Right forelimb (tissue), 1 donor: ENCODE measurements at regions not wholly inside any gene's neighbourhood (a gene's known extent, or its start where the extent isn't known, plus 50 kb on each side); places are given as distances from the start of the nearest gene placed in this dataset.
"Not testable (repeated sequence)": the region's sequence is repeated elsewhere in the genome, so short reads cannot be mapped to it uniquely, and the experiment has no call there.

Experiments used
- DNase-seq: peaks from one replicate; pipeline ENCODE4 v3.0.0-alpha.2; 2018

GRCh38 chr12:11540156-11540555, 109.3 kb upstream of the ETV6 start:
- DNase-seq, result no peak

- DNase-seq, result no peak
Measured at GRCh38 chr12:11540615-11541310, 108.7 kb upstream of the ETV6 start.

GRCh38 chr12:11542599-11542998, 106.9 kb upstream of the ETV6 start:
- no peak for DNase-seq

- DNase-seq, result no peak
Measured at GRCh38 chr12:11543457-11544158, 105.9 kb upstream of the ETV6 start.

DNA sequence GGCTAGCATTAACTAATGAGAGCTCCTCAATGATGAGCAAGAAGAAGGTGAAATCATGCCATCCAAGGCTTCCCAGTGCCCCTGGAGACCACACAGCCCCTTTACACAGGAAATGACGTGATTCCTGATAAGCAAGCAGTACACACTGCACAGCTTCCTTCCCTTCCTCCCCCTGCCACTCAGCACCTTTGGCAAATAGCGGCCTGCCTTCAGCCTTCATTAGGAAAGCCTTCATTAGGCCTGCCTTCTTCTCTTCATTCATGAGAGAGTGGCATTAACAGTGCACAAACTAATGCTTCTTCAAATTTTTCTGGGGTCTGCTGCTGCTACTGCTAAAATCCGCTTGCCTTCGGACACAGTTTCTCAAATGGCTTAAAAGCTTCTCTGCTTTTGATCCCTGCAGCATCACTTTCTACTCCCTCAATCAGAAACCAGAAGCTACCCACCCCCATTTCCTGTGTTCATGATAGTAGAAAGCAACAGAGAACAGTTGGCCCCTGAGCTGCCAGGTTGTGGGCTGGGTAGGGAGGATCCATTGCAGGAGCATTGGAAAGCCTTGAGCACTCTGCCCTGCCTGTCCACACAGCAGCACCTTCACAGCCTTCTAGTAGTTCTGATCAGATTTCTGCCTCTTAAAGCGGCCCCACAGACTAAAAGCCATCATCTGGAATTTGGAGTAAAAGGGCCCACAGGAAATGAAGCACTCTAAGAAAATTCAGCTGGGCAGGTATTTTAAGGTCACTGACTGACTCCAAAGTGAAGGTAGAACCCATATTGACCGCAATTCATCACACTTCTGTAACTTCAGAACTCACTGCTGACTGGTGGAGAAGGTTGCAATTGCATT, 103.8 kb upstream of the ETV6 start:
- DNase-seq, result no peak

- not testable (repeated sequence) for DNase-seq
Measured at GRCh38 chr12:11546582-11547270, 102.7 kb upstream of the ETV6 start.

GRCh38 chr12:11547271-11547646, 102.2 kb upstream of the ETV6 start:
- DNase-seq, result not testable (repeated sequence)

GRCh38 chr12:11549119-11549518, 100.4 kb upstream of the ETV6 start:
- no peak for DNase-seq

GRCh38 chr12:11553871-11554533, 95.5 kb upstream of the ETV6 start:
- DNase-seq, result no peak

DNA sequence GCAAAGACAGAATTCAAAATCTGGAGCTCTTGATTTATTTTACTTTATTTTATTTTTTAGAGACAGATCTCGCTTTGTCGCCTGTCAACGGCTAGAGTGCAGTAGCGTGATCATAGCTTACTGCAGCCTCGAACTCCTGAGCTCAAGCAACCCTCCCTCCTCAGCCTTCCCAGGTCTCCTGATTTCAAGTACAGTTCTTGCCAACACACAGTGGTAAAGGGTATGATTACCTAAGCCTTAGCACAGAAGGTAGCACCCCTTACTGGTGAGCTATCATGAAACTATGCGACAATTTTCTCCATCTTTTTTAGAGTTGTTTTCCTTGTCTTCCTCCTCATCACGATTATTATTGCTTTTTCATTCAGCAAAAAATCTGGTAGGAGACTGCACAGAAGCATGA, 94.3 kb upstream of the ETV6 start:
- no peak for DNase-seq

DNA sequence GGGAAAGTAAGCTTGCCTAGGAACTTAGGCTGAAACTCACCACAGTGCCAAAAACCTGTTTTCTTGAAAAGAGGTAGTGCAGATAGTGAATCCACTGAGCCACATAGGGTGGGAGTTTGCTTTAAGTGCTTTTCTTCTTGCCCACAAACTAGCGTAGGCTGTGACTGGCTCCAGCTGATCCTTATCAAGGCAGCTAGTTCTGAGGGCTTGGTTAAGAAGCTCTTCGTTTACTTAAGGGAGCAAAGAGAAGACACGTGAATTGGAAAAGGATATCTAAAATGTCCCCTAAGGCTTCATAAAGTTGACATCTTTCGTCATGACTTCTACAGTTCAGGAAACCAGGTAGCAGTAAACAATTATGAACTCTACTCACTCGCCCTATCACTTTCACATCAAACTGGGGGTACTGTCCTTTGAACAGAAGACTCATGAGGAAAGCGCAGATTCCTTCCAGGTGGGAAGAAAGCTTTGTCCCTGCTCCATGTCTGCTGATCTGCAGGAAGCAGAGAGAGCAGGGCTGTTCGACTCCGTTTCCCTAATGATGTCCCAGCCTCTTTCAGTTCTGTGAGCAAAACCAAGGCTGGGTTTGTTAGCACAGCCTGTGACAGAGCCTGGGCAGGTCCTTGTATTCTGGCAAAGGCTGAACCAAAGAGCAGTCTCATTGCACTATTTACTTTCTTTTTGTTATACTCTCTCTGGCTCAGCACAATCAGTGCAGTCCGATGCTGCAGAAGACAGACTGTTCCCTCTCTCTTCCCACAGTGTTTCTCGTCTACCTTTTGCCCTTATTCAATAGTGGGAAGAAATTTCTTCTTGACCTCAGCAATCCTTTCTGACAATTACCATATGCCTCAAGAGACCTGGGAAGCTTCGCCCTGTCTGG, 93.5 kb upstream of the ETV6 start:
- DNase-seq, result no peak

- no peak for DNase-seq
Measured at GRCh38 chr12:11556682-11557081, 92.8 kb upstream of the ETV6 start.

DNA sequence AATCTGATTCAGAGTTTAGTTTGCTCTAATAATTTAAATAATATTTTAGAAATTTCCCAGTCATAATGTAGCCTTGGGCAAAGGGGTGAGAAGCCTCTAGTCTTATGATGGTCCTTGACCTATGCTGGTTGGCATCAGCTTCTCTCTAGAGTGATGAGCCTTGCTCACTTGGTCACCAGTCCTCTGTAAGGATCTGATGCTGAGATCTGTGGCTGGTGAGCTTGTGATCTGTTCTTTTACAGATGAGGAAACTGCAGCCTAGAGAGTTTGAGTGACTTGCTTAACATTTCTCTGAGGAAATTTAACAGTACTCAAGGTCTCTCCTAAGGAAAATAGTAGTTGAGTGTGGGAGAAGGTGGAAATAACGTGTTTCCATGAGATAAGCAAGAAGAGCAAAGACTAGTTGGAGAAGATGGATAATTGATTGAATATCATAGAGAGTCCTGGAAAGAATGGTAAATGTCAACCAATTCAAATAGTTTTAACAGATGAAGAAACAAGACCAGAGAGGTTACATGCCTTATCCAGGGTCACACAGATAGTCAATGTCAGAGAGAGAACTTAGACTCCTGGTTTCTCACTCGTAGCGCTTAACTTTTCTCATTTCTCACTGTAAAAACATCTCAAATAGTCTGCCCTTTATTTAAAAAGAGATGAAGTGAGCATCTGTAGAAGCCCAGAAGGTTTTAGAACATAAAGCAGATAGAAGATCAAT, 89.7 kb upstream of the ETV6 start:
- no peak for DNase-seq

DNA sequence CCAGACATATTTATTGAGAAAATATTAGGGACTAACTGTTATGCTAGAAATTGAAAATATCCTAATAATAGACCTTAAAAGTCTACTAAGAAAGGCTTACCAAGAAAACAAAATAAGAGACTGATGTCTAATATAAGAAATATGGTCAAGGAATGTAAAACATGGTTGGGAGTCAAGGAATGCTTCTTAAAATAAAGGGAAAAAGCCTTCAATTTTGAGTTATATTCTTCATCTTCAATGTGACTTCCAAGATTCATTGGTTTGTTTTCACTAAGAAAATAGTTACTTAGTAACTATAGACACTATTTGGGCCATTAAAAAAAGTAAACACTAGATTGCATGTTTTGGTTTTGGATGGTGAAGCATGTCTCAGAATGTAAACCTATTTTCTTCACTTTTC, 88.1 kb upstream of the ETV6 start:
- no peak for DNase-seq

DNA sequence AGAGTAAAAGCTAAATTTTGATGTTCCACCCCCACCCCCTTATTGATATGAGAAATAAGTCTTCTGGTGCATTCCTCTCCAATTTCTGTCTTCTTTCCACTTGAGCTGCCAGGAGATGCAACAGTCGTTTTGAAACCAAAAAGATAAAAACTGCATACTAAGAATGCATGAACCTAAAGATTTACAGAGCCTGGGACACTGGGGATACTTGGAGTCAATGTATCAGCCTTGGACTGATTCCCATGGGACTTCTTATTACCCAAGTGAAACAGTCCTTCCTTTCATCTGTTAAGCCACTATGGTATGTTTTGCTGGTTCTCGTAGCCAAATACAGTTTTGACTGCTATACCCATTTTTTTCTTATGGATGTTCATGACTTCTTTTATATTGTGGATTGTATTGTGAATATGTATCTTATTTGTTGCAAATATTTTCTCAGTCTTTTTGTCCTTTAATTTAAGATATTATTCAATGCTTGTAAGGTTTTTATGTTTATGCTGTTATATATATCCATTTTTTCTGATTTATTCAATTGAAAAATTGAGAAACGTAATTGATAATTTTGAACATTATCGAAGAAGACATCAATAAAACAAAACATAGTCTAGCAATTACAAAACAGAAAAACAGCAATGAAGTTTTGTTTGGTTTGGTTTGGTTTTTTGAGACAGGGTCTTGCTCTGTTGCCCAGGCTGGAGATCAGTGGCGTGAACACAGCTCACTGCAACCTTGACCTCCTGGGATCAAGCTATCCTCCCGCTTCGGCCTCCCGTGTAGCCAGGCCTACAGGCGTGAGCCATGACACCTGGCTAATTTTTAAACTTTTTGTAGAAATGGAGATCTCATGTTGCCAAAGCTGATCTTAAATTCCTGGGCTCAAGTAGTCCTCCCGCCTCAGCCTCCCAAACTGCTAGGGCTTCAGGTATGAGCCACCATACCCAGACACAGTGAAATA, 85.4 kb upstream of the ETV6 start:
- DNase-seq, result no peak

DNA sequence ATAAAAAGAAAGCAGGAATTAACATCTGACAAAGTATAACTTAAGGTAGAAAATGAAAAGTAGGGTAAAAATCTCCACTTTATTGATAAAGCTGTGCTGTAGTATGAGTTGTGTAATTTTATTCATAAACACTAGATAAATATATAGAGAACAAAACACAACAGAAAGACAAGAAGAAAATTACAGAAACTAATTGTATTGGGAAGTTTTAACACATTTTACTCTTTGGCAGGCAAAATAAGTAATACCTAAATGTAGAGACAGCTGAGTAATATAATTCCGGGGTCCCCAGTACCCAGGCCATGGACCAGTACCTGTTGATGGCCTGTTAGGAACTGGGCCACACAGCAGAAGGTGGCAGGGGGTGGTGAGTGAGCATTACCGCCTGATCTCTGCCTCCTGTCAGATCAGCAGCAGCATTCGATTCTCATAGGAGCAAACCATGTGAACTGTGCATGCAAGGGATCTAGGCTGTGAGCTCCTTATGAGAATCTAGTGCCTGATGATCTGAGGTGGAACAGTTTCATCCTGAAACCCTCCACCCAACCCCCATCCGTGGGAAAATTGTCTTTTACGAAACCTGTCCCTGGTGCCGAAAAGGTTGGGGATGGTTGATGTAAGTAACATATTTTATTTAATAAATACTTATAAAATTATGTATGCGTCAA, 84.4 kb upstream of the ETV6 start:
- DNase-seq, result no peak

DNA sequence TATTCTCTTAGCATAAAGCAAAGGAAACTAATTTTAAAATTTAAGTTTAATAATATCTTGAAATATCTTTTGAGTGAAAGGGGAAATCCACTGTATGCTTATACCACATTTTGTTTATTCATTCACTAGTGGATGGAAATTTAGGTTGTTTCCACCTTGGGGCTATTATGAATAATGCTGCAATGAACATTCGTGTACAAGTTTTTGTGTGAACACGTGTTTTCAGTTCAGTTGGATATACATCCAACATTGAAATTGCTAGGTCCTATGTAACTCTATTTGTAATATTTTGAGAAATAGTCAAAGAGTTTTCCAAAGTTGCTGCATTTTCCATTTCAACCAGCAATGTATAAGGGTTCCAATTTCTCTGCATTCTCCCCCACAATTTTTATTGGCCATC, 83.7 kb upstream of the ETV6 start:
- DNase-seq, result no peak

- DNase-seq, result no peak
Measured at GRCh38 chr12:11568155-11568761, 81.2 kb upstream of the ETV6 start.
